Trophoblast cell (in vitro differentiated cells and primary cell): ENCODE measurements at regions not wholly inside any gene's neighbourhood (a gene's known extent, or its start where the extent isn't known, plus 50 kb on each side); places are given as distances from the start of the nearest gene placed in this dataset.

ENCODE experiments used
- DNase-seq, 2 donors: peaks; one replicate each; pipeline ENCODE4 v3.0.0-alpha.2; 2016
- H2AFZ ChIP-seq: 2 replicates; pipeline ENCODE4 v1.6.1; 2013; ENCODE audit warnings: low read length, moderate library complexity, mild to moderate bottlenecking; ENCODE audit not compliant: insufficient read depth, poor library complexity
- H2AK5ac ChIP-seq: 2 replicates; pipeline ENCODE4 v1.6.1; 2013; ENCODE audit warnings: mild to moderate bottlenecking, low read length
- H2BK120ac ChIP-seq: 2 replicates; pipeline ENCODE4 v1.6.1; 2013; ENCODE audit warnings: low read length, mild to moderate bottlenecking, moderate library complexity; ENCODE audit not compliant: insufficient read depth, poor library complexity
- H2BK12ac ChIP-seq: 2 replicates; pipeline ENCODE4 v1.6.1; 2013; ENCODE audit warnings: mild to moderate bottlenecking, low read length, moderate library complexity
- H2BK5ac ChIP-seq: 2 replicates; pipeline ENCODE4 v1.6.1; 2013; ENCODE audit warnings: low read length, low read depth, moderate library complexity, mild to moderate bottlenecking; ENCODE audit not compliant: poor library complexity
- H3K14ac ChIP-seq: 2 replicates; pipeline ENCODE4 v1.6.1; 2013; ENCODE audit warnings: mild to moderate bottlenecking, low read length
- H3K18ac ChIP-seq: 2 replicates; pipeline ENCODE4 v1.6.1; 2013; ENCODE audit warnings: mild to moderate bottlenecking, low read length
- H3K23ac ChIP-seq: 2 replicates; pipeline ENCODE4 v1.6.1; 2013; ENCODE audit warnings: low read length
- H3K27ac ChIP-seq: 2 replicates; pipeline ENCODE4 v1.5.1; 2013; ENCODE audit warnings: low read depth, mild to moderate bottlenecking, inconsistent platforms, low read length, moderate library complexity
- H3K27me3 ChIP-seq: 2 replicates; pipeline ENCODE4 v1.6.1; 2013; ENCODE audit warnings: inconsistent platforms, mild to moderate bottlenecking, low read length, moderate library complexity; ENCODE audit not compliant: insufficient read depth
- H3K36me3 ChIP-seq, 2 experiments: 1 replicate in 1 of 2; 2 replicates in 1 of 2; pipeline ENCODE4 v1.6.1; 2013; ENCODE audit warnings: low read length in 2 of 2, mild to moderate bottlenecking in 2 of 2, moderate library complexity in 1 of 2; ENCODE audit not compliant: insufficient read depth in 2 of 2, control insufficient read depth in 1 of 2
- H3K4ac ChIP-seq: 2 replicates; pipeline ENCODE4 v1.6.1; 2013; ENCODE audit warnings: low read depth, mild to moderate bottlenecking, low read length, moderate library complexity
- H3K4me1 ChIP-seq, 2 experiments: 1 replicate in 1 of 2; 2 replicates in 1 of 2; pipeline ENCODE4 v1.6.1; 2013; ENCODE audit warnings: low read length in 2 of 2, mild to moderate bottlenecking in 2 of 2, moderate library complexity in 1 of 2; ENCODE audit not compliant: insufficient read depth in 2 of 2, control insufficient read depth in 1 of 2
- H3K4me2 ChIP-seq: 2 replicates; pipeline ENCODE4 v1.6.1; 2013; ENCODE audit warnings: inconsistent platforms, mild to moderate bottlenecking, low read length, moderate library complexity
- H3K4me3 ChIP-seq: 2 replicates; pipeline ENCODE4 v1.5.1; 2013; ENCODE audit warnings: mild to moderate bottlenecking, low read depth, low read length, inconsistent platforms
- H3K79me1 ChIP-seq: one replicate; pipeline ENCODE4 v1.6.1; 2013; ENCODE audit warnings: low read length
- H3K79me2 ChIP-seq: 2 replicates; pipeline ENCODE4 v1.6.1; 2013; ENCODE audit warnings: low read length, mild to moderate bottlenecking; ENCODE audit not compliant: control insufficient read depth, insufficient read depth, poor library complexity
- H3K9ac ChIP-seq: 2 replicates; pipeline ENCODE4 v1.6.1; 2013; ENCODE audit warnings: mild to moderate bottlenecking, low read length
- H3K9me3 ChIP-seq: 2 replicates; pipeline ENCODE4 v1.6.1; 2013; ENCODE audit warnings: low read depth, mild to moderate bottlenecking, control low read depth, inconsistent platforms, low read length; ENCODE audit not compliant: insufficient read depth
- H4K12ac ChIP-seq: 2 replicates; pipeline ENCODE4 v1.6.1; 2013; ENCODE audit warnings: low read depth, mild to moderate bottlenecking, low read length, moderate library complexity
- H4K8ac ChIP-seq: 2 replicates; pipeline ENCODE4 v1.6.1; 2013; ENCODE audit warnings: low read depth, mild to moderate bottlenecking, low read length, moderate library complexity
- H4K91ac ChIP-seq: one replicate; pipeline ENCODE4 v1.6.1; 2013; ENCODE audit warnings: low read depth, mild to moderate bottlenecking, low read length, moderate library complexity
- WGBS: extraction: QIAGEN DNeasy Blood & Tissue Kit; methylation state at CpG from one replicate; pipeline ENCODE4 v1.1.7; 2013; ENCODE audit warnings: missing lambda C conversion rate; ENCODE audit not compliant: insufficient read length, insufficient coverage; ENCODE audit errors: extremely low coverage; 5-methylcytosine and 5-hydroxymethylcytosine counted together

- no peaks in the 10 kb centered on the region for H3K79me2 ChIP-seq
- H3K27me3 ChIP-seq = no peaks in the 10 kb centered on the region
- H2BK5ac ChIP-seq = no peak overlapping the region
- no peak overlapping the region for H4K91ac ChIP-seq
- H3K79me1 ChIP-seq = no peaks in the 10 kb centered on the region
- H2AK5ac ChIP-seq = no peak overlapping the region
- no peak overlapping the region for H3K14ac ChIP-seq
- no peak overlapping the region for H2AFZ ChIP-seq
- H4K8ac ChIP-seq = no peak overlapping the region
- H3K4me2 ChIP-seq = no peak overlapping the region
- H3K9ac ChIP-seq = no peak overlapping the region
- H2BK120ac ChIP-seq = no peak overlapping the region
- DNase-seq = no peak
- no peak overlapping the region for H3K4me3 ChIP-seq
- H3K18ac ChIP-seq = no peak overlapping the region
- no peaks in the 10 kb centered on the region for H3K4me1 ChIP-seq
- H3K27ac ChIP-seq = no peak overlapping the region
- H3K36me3 ChIP-seq = no peaks in the 10 kb centered on the region
- H3K23ac ChIP-seq = no peak overlapping the region
- no peak overlapping the region for H4K12ac ChIP-seq
- no peak overlapping the region for H3K4ac ChIP-seq
- peaks cover 65% of the 10 kb centered on the region for H3K9me3 ChIP-seq
- no peak overlapping the region for H2BK12ac ChIP-seq
- no CpG with 5 or more reads among the region's 1 CpG for WGBS
Measured at GRCh38 chr13:18996627-18997051, 185.0 kb downstream of the TUBA3C start.

GRCh38 chr13:18996221-18996620 lies 185.4 kb downstream of the TUBA3C start:
- WGBS = no CpG with 5 or more reads among the region's 2 CpGs

DNA sequence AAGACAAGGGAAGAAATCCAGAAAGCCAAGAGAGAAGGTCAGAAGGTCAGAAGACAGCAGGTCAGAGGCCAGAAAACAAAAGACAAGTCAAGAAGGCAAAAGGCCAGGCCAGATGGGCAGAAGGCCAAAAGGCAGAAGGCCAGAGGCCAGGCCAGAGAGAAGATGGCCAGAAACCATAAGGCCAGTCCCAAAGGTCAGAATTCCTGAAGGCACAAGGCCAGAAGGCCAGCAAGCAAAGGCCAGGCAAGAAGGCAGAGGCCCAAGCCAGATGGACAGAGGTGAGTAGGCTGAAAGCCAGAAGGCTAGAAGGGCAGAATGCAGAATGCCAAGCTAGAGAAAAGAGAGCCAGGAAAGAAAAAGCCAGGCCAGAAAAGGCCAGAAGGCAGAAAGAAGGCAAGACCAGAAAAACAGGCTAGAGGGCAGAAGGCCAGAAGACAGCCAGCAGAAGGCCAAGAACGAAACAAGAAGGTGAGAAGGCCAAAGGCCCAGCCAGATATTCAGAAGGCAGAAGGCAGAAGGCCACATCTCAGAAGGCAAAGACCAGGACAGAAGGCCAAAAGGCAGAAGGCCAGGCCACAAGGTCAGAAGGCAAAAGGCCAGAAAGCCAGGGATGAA lies 186.3 kb downstream of the TUBA3C start:
- H4K12ac ChIP-seq = no peak overlapping the region
- H3K4me2 ChIP-seq = no peak overlapping the region
- H4K91ac ChIP-seq = no peak overlapping the region
- H3K79me2 ChIP-seq = no peaks in the 10 kb centered on the region
- H3K23ac ChIP-seq = no peak overlapping the region
- no peak overlapping the region for H2BK12ac ChIP-seq
- no peaks in the 10 kb centered on the region for H3K36me3 ChIP-seq
- no peak overlapping the region for H4K8ac ChIP-seq
- H3K27me3 ChIP-seq = no peaks in the 10 kb centered on the region
- H2BK120ac ChIP-seq = no peak overlapping the region
- H3K79me1 ChIP-seq = no peaks in the 10 kb centered on the region
- no peaks in the 10 kb centered on the region for H3K4me1 ChIP-seq
- H3K4ac ChIP-seq = no peak overlapping the region
- no peak overlapping the region for H2AK5ac ChIP-seq
- H3K9me3 ChIP-seq = peaks cover 67% of the 10 kb centered on the region
- H3K4me3 ChIP-seq = no peak overlapping the region
- no peak overlapping the region for H2AFZ ChIP-seq
- no CpG with 5 or more reads among the region's 1 CpG for WGBS
- H2BK5ac ChIP-seq = no peak overlapping the region
- H3K18ac ChIP-seq = no peak overlapping the region
- H3K14ac ChIP-seq = no peak overlapping the region
- H3K27ac ChIP-seq = no peak overlapping the region
- H3K9ac ChIP-seq = no peak overlapping the region
- DNase-seq = no peak

More at GRCh38 chr13:18996221-18996620, 185.4 kb downstream of the TUBA3C start:
- H3K79me1 ChIP-seq = no peaks in the 10 kb centered on the region
- H2BK120ac ChIP-seq = no peak overlapping the region
- H3K4me1 ChIP-seq = no peaks in the 10 kb centered on the region
- no peak for DNase-seq
- no peak overlapping the region for H3K4me2 ChIP-seq
- H3K27me3 ChIP-seq = no peaks in the 10 kb centered on the region
- H2AK5ac ChIP-seq = no peak overlapping the region
- H3K79me2 ChIP-seq = no peaks in the 10 kb centered on the region
- H4K8ac ChIP-seq = no peak overlapping the region
- H2AFZ ChIP-seq = no peak overlapping the region
- H3K4ac ChIP-seq = no peak overlapping the region
- H3K18ac ChIP-seq = no peak overlapping the region
- H3K9me3 ChIP-seq = peaks cover 66% of the 10 kb centered on the region
- no peak overlapping the region for H3K9ac ChIP-seq
- no peak overlapping the region for H3K27ac ChIP-seq
- H3K14ac ChIP-seq = no peak overlapping the region
- no peak overlapping the region for H2BK12ac ChIP-seq
- H3K4me3 ChIP-seq = no peak overlapping the region
- H3K23ac ChIP-seq = no peak overlapping the region
- no peaks in the 10 kb centered on the region for H3K36me3 ChIP-seq
- H4K12ac ChIP-seq = no peak overlapping the region
- no peak overlapping the region for H4K91ac ChIP-seq
- no peak overlapping the region for H2BK5ac ChIP-seq

- Histone ChIP-seq H4K8ac (no peak overlapping the region), H2BK120ac (no peak overlapping the region), H4K12ac (no peak overlapping the region), H3K23ac (no peak overlapping the region), H3K9me3 (peaks cover 63% of the 10 kb centered on the region), H3K27ac (no peak overlapping the region), H3K4ac (no peak overlapping the region), H2AK5ac (no peak overlapping the region), H2BK12ac (no peak overlapping the region), H2AFZ (no peak overlapping the region), H3K4me2 (no peak overlapping the region), H3K79me2 (no peaks in the 10 kb centered on the region), H3K27me3 (no peaks in the 10 kb centered on the region), H3K4me1 (no peaks in the 10 kb centered on the region), H3K9ac (no peak overlapping the region), H3K79me1 (no peaks in the 10 kb centered on the region), H2BK5ac (no peak overlapping the region), H3K36me3 (no peaks in the 10 kb centered on the region), H3K14ac (no peak overlapping the region), H3K18ac (no peak overlapping the region), H3K4me3 (no peak overlapping the region), H4K91ac (no peak overlapping the region)
- no CpG with 5 or more reads among the region's 2 CpGs for WGBS
- peak in 1 of 2 donors; percentile 21 for DNase-seq
Measured at GRCh38 chr13:18993884-18994660, 187.6 kb downstream of the TUBA3C start.
